Osteocyte (in vitro differentiated cells): ENCODE measurements at regions not wholly inside any gene's neighbourhood (a gene's known extent, or its start where the extent isn't known, plus 50 kb on each side); places are given as distances from the start of the nearest gene placed in this dataset.

Experiments
- DNase-seq: peaks from one replicate; pipeline ENCODE4 v3.0.0; 2021; ENCODE audit warnings: mixed read lengths; ENCODE audit not compliant: unreplicated experiment; ENCODE audit errors: extremely low spot score
- H3K27ac Mint-ChIP-seq: one replicate; pipeline ENCODE4 v1.8.0; 2021; ENCODE audit warnings: mild to moderate bottlenecking, mixed read lengths; ENCODE audit not compliant: unreplicated experiment
- H3K27me3 Mint-ChIP-seq: one replicate; pipeline ENCODE4 v1.8.0; 2021; ENCODE audit warnings: mixed read lengths; ENCODE audit not compliant: unreplicated experiment
- H3K36me3 Mint-ChIP-seq: one replicate; pipeline ENCODE4 v1.8.0; 2021; ENCODE audit warnings: mixed read lengths; ENCODE audit not compliant: unreplicated experiment
- H3K4me1 Mint-ChIP-seq: one replicate; pipeline ENCODE4 v1.8.0; 2021; ENCODE audit warnings: mixed read lengths; ENCODE audit not compliant: unreplicated experiment
- H3K4me3 Mint-ChIP-seq: one replicate; pipeline ENCODE4 v1.8.0; 2021; ENCODE audit warnings: mild to moderate bottlenecking, moderate library complexity, mixed read lengths; ENCODE audit not compliant: unreplicated experiment
- H3K9me3 Mint-ChIP-seq: one replicate; pipeline ENCODE4 v1.8.0; 2021; ENCODE audit warnings: mixed read lengths; ENCODE audit not compliant: unreplicated experiment
- TF ChIP-seq, protein P1 (sequence below): fragments of 200-600 bp; sonication (generic); IDR thresholded peaks from 2 replicates; pipeline ENCODE4 v1.5.0; 2021; ENCODE audit warnings: antibody characterized with exemption, mild to moderate bottlenecking, moderate library complexity

DNA sequence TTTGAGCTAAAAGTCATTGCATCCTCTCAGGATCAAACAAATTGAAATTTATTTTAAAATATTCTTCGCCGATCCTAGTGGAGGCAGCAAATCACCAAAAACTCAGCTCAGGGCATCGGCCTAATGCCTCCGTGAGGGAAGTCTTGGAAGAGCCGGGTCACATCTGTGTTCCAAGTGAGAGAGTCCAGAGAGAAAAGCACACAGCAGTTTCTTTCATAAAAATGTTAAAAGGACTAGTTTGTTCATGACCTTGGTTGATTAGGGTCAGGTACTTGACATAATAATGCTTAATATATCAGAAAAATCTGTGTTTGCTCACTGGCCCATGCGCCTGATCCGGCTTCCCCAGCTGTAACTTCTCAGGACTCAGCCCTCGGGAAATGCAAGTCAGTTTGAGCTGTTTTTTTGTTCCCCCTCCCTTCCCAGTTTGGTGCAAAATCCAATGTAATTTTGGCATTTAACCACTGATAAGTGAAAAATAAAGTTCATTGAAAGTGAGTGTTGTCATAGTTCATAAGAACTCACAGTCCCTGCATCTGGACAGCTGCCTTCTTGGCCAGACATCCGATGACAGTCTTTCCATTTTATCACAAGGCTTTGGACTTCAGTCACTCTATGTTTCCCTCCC, 161.7 kb downstream of the CAND1 start:
- Mint-ChIP-seq H3K4me1 (peaks cover 44% of the 10 kb centered on the region), H3K36me3 (no peaks in the 10 kb centered on the region), H3K27me3 (no peaks in the 10 kb centered on the region)

DNA sequence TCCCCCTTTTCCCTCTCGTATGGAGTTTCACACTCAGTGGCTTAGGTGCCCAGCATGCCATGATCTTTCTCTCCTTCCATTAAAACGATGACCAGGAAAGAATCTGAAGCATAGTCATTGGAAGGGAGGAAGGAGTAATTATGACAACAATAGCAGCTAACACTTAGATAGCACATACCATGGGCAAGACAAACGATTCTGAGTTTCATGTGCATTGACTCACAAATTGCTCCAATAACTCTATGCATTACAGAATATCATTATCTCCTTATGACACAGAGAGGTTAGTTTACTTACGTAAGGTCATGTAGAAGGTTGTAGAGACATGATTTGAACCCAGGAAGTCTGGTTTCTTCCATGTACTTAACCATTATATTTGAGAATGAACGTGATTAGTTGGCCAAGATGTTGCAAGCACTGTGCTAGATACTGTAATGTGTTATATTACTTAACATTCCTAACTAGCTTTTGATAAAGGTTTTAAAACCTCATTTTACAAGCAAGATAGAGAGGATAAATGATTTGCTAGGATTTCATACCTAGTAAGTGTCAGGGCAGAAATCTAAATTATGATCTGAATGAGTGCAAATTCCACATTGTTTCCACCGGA, 162.4 kb downstream of the CAND1 start:
- TF ChIP-seq, protein P1, sequence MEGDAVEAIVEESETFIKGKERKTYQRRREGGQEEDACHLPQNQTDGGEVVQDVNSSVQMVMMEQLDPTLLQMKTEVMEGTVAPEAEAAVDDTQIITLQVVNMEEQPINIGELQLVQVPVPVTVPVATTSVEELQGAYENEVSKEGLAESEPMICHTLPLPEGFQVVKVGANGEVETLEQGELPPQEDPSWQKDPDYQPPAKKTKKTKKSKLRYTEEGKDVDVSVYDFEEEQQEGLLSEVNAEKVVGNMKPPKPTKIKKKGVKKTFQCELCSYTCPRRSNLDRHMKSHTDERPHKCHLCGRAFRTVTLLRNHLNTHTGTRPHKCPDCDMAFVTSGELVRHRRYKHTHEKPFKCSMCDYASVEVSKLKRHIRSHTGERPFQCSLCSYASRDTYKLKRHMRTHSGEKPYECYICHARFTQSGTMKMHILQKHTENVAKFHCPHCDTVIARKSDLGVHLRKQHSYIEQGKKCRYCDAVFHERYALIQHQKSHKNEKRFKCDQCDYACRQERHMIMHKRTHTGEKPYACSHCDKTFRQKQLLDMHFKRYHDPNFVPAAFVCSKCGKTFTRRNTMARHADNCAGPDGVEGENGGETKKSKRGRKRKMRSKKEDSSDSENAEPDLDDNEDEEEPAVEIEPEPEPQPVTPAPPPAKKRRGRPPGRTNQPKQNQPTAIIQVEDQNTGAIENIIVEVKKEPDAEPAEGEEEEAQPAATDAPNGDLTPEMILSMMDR = no peak
- Mint-ChIP-seq H3K4me1 (peaks cover 41% of the 10 kb centered on the region), H3K27ac (no peak overlapping the region), H3K4me3 (no peak overlapping the region), H3K9me3 (no peaks in the 10 kb centered on the region), H3K27me3 (no peaks in the 10 kb centered on the region), H3K36me3 (no peaks in the 10 kb centered on the region)
- no peak for DNase-seq

More for the DNA sequence above, 161.7 kb downstream of the CAND1 start:
- no peak overlapping the region for H3K4me3 Mint-ChIP-seq
- TF ChIP-seq, protein P1 = peak; percentile 49
- H3K9me3 Mint-ChIP-seq = no peaks in the 10 kb centered on the region
- DNase-seq = no peak
- H3K27ac Mint-ChIP-seq = no peak overlapping the region

DNA sequence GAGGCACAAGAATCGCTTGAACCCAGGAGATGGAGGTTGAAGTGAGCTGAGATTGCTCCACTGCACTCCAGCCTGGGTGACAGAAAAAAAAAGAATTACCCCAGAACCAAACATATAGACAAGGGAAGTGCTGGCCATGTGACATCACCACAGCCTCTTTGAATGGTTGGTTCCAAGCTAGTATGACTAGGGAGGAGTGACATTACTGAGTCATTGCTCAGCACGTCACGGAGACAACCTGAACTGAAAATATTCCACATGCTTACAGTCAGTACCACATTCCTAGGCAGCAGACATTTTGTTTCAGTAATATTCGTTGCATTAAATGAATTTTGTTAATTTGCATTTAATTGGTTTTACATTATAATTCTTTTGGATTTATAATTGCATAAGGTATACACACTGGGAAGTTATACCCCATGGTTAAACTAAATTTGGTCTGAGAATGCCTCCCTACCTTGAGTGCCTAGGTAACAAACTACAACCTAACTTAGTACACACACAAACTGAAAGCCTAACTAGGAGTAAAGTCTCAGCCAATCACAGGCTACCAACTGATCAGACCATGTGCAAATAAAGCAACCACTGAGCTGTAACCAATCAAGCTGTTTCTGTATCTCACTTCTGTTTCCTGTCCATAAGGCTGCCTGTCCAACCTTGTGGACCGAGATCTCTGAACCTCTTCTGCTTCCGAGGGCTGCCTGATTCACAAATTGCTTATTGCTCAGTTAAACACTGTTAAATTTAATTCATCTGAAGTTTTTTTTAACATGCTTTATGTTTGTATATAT, 164.4 kb downstream of the CAND1 start:
- Mint-ChIP-seq H3K27me3 (no peaks in the 10 kb centered on the region), H3K4me3 (no peak overlapping the region), H3K36me3 (no peaks in the 10 kb centered on the region), H3K9me3 (no peaks in the 10 kb centered on the region), H3K4me1 (peaks cover 37% of the 10 kb centered on the region), H3K27ac (no peak overlapping the region)
- TF ChIP-seq, protein P1 = no peak
- DNase-seq = no peak

- no peak overlapping the region for H3K4me3 Mint-ChIP-seq
- H3K9me3 Mint-ChIP-seq = no peaks in the 10 kb centered on the region
- H3K36me3 Mint-ChIP-seq = no peaks in the 10 kb centered on the region
- H3K27ac Mint-ChIP-seq = peak overlapping the region; percentile 66
- H3K4me1 Mint-ChIP-seq = peaks cover 32% of the 10 kb centered on the region
- no peaks in the 10 kb centered on the region for H3K27me3 Mint-ChIP-seq
- TF ChIP-seq, protein P1 = no peak
- no peak for DNase-seq
These were observed 165.7 kb downstream of the CAND1 start for GRCh38 chr12:67434671-67435370.
